ENCODE measurements at regions not wholly inside any gene's neighbourhood (a gene's known extent, or its start where the extent isn't known, plus 50 kb on each side); places are given as distances from the start of the nearest gene placed in this dataset.

DNA sequence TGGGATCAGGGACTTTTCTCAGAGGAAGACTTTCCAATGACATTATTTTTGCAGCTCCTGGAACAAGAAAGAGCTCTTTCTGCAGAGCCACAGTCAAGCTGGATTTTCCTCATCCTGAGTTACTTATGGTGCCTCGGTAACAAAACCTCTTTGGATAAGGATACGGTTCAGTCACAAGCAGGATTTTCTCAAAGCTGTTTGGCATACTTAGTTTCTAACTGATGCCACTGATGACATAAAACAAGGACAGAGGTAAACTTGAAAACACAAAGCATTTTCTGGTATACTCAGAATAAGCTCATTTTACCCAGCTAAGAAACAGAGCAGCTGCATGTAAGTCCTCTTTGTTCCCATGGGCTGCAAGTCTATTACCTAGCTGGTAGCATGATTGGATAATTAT, 340.9 kb upstream of the MEOX2 start:
- TF ChIP-seq, protein P1, sequence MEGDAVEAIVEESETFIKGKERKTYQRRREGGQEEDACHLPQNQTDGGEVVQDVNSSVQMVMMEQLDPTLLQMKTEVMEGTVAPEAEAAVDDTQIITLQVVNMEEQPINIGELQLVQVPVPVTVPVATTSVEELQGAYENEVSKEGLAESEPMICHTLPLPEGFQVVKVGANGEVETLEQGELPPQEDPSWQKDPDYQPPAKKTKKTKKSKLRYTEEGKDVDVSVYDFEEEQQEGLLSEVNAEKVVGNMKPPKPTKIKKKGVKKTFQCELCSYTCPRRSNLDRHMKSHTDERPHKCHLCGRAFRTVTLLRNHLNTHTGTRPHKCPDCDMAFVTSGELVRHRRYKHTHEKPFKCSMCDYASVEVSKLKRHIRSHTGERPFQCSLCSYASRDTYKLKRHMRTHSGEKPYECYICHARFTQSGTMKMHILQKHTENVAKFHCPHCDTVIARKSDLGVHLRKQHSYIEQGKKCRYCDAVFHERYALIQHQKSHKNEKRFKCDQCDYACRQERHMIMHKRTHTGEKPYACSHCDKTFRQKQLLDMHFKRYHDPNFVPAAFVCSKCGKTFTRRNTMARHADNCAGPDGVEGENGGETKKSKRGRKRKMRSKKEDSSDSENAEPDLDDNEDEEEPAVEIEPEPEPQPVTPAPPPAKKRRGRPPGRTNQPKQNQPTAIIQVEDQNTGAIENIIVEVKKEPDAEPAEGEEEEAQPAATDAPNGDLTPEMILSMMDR (IDR thresholded peaks at IDR 0.05; ENCODE audit: low read depth, low read length) = no peak
- TF ChIP-seq MYC (IDR thresholded peaks at IDR 0.05; ENCODE audit: low read depth, low read length) = no peak

Measured in NB4 (cell line).